ENCODE measurements at regions not wholly inside any gene's neighbourhood (a gene's known extent, or its start where the extent isn't known, plus 50 kb on each side); places are given as distances from the start of the nearest gene placed in this dataset.

GRCh38 chr4:148857239-148857972, 415.2 kb upstream of the NR3C2 start:
- no peak for DNase-seq (ENCODE audit: low read depth)
- TF ChIP-seq CTCF (IDR thresholded peaks at IDR 0.05; ENCODE audit: low read depth, low read length, missing control alignments), result no peak
- no peak overlapping the region for H3K4me3 ChIP-seq (ENCODE audit: low read depth, low read length)

- no peak for DNase-seq (ENCODE audit: low read depth)
These were observed 412.0 kb upstream of the NR3C2 start for GRCh38 chr4:148854203-148854602.

GRCh38 chr4:148852092-148852699, 410.0 kb upstream of the NR3C2 start:
- no peak for TF ChIP-seq CTCF (IDR thresholded peaks at IDR 0.05; ENCODE audit: low read depth, low read length, missing control alignments)
- H3K4me3 ChIP-seq (ENCODE audit: low read depth, low read length), result no peak overlapping the region
- DNase-seq (ENCODE audit: low read depth), result no peak

More at GRCh38 chr4:148854203-148854602, 412.0 kb upstream of the NR3C2 start:
- H3K4me3 ChIP-seq (ENCODE audit: low read depth, low read length), result no peak overlapping the region
- no peak for TF ChIP-seq CTCF (IDR thresholded peaks at IDR 0.05; ENCODE audit: low read depth, low read length, missing control alignments)

- no peak for DNase-seq (ENCODE audit: low read depth)
- TF ChIP-seq CTCF (IDR thresholded peaks at IDR 0.05; ENCODE audit: low read depth, low read length, missing control alignments), result no peak
- H3K4me3 ChIP-seq (ENCODE audit: low read depth, low read length), result no peak overlapping the region
These were observed 408.2 kb upstream of the NR3C2 start for GRCh38 chr4:148850257-148850995.

- TF ChIP-seq CTCF (IDR thresholded peaks at IDR 0.05; ENCODE audit: low read depth, low read length, missing control alignments), result no peak
- DNase-seq (ENCODE audit: low read depth), result no peak
- no peak overlapping the region for H3K4me3 ChIP-seq (ENCODE audit: low read depth, low read length)
These were observed 407.4 kb upstream of the NR3C2 start for GRCh38 chr4:148849581-148849980.

GRCh38 chr4:148847544-148848255, 405.5 kb upstream of the NR3C2 start:
- no peak overlapping the region for H3K4me3 ChIP-seq (ENCODE audit: low read depth, low read length)
- no peak for TF ChIP-seq CTCF (IDR thresholded peaks at IDR 0.05; ENCODE audit: low read depth, low read length, missing control alignments)
- DNase-seq (ENCODE audit: low read depth), result no peak
